ENCODE measurements at regions not wholly inside any gene's neighbourhood (a gene's known extent, or its start where the extent isn't known, plus 50 kb on each side); places are given as distances from the start of the nearest gene placed in this dataset.

DNA sequence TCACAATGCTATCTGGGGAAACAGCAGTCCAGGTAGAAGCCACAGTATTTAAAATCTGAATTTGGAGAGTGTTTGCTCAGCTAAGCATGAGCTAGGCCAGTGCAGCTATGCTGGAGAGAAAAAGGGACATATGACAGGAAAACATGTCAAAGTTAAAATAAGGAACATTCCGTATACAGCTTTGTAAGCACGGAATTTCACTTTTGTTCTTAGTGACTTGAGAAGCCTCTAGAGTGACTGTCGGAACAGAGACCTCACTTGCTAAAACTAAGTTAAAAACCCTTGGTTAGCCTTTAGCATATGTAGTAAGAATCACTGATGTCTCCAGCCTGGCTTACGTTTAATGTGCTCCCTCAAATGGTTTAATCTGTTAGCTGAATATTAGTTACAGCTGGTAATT is 661.7 kb downstream of the KCNT2 start:
- no peak for DNase-seq (ENCODE audit: low spot score)
- no peak overlapping the region for H3K27ac ChIP-seq
- TF ChIP-seq, protein P1, sequence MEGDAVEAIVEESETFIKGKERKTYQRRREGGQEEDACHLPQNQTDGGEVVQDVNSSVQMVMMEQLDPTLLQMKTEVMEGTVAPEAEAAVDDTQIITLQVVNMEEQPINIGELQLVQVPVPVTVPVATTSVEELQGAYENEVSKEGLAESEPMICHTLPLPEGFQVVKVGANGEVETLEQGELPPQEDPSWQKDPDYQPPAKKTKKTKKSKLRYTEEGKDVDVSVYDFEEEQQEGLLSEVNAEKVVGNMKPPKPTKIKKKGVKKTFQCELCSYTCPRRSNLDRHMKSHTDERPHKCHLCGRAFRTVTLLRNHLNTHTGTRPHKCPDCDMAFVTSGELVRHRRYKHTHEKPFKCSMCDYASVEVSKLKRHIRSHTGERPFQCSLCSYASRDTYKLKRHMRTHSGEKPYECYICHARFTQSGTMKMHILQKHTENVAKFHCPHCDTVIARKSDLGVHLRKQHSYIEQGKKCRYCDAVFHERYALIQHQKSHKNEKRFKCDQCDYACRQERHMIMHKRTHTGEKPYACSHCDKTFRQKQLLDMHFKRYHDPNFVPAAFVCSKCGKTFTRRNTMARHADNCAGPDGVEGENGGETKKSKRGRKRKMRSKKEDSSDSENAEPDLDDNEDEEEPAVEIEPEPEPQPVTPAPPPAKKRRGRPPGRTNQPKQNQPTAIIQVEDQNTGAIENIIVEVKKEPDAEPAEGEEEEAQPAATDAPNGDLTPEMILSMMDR (IDR thresholded peaks at IDR 0.05): no peak
- H3K4me3 ChIP-seq: no peak overlapping the region

DNA sequence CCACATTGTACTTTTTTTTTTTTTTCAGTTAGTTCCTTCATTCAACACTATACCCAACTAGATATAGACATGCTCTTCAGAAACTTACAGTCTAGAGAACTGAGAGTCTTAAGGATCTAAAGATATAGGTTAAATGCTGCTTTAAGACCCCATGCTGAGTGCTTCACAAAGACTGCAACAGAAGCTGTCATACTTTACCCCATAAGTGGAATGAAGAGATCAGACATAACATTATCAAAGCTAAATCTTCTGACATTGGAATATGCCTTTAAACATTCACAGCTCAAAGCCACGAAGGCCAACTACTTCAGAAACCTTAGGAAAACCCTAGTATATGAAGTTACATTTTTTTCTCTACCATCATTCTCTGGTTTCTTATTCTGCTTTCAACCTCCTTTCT is 666.4 kb downstream of the KCNT2 start:
- H3K4me3 ChIP-seq: no peak overlapping the region
- no peak for DNase-seq (ENCODE audit: low spot score)
- no peak overlapping the region for H3K27ac ChIP-seq
- TF ChIP-seq, protein P1 (IDR thresholded peaks at IDR 0.05): no peak

DNA sequence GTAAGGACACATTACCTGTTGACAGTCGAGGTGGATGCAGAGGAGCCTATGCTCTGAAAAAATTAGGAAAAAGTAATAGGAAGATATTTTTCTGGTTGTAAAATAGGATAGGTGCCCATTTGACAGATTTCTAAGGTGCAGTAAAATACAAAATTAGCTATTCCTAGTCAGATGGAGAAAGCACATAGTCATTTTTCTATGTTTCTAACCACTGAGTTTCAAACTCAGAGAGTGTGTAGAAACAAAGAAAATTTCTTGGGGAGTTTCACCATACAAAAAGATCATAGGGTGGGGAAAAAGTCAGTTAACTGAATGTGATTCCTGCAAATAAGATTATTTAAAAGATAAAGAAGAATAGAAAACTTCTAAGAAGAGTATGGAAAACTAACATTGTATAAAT is 666.9 kb downstream of the KCNT2 start:
- TF ChIP-seq, protein P1 (IDR thresholded peaks at IDR 0.05): no peak
- no peak for DNase-seq (ENCODE audit: low spot score)
- Histone ChIP-seq H3K27ac (no peak overlapping the region), H3K4me3 (no peak overlapping the region)

DNA sequence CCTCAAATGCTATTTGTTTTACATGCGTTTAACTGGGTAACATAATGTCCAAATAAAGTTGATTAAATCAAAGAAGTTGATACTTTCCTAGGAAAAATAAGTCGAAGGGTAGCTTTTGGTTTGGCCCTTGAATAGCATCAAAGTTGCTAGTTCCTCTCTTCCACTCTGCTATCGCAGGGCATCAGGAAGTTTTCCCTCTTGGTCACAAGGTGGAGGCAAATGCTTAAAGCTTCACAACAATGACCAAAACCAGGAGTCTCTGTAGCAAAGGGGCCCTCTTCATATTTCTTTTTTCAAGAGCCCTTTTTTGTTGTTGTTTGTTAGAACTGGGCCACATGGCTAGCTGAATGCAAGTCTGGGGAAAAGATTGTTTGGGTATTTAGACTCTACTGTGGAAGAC is 668.4 kb downstream of the KCNT2 start:
- TF ChIP-seq, protein P1 (IDR thresholded peaks at IDR 0.05): no peak
- no peak for DNase-seq (ENCODE audit: low spot score)
- Histone ChIP-seq H3K4me3 (no peak overlapping the region), H3K27ac (no peak overlapping the region)

DNA sequence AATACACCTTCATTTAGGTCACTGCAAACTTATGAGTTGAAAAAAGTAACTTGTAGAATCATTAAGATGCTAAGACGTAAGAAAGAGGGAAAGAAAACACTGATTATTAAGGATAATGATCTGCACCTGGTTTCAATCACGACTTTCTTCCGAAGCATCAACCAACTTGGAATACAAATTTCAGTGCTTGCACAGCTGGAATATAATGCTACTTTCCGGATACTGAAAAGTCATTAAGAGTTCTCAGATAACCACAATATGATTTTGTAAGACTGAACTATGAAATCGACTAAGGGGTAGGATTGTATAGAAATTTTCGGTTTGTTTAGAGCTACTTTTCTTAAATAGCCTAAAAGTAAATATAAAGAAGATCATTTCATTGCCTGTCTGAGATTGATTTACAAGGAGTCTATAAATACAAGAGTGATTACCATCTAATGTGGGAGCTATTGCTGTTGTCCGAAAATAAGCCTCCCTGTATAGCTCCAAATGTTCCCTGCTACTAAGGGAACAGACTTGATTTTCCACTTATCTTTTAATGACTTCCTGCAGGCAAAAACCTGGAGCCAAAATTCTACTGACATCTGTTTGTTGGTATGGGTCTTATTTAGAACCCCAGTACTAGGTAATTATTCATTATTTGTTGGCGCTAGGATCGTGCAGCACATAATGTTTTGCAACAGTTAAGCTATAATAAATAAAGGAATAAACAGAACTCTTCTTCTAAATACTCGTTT is 673.3 kb downstream of the KCNT2 start:
- no peak for DNase-seq (ENCODE audit: low spot score)
- no peak overlapping the region for H3K27ac ChIP-seq

DNA sequence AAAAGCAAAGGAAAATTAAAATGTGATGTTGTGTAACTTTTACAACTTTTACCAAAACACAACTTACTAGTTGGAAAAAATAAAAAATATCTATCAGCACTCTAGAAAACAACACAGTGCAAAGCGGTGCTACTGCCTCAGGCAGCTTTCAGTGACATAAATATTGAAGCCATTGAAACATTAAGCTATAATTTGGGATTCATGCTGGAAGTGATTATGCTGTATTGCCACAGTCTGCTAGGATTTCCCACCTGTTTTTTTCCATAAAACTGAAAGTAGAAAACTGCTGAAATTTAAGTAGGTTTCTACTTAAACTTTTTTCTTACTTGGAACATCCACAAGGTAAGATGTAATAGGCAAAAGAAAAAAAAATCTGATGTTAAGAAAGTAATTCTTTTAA is 674.4 kb downstream of the KCNT2 start:
- H3K4me3 ChIP-seq: no peak overlapping the region
- TF ChIP-seq, protein P1 (IDR thresholded peaks at IDR 0.05): no peak
- no peak for DNase-seq (ENCODE audit: low spot score)
- no peak overlapping the region for H3K27ac ChIP-seq

More for the DNA sequence above, 673.3 kb downstream of the KCNT2 start:
- TF ChIP-seq, protein P1 (IDR thresholded peaks at IDR 0.05): no peak
- H3K4me3 ChIP-seq: no peak overlapping the region

DNA sequence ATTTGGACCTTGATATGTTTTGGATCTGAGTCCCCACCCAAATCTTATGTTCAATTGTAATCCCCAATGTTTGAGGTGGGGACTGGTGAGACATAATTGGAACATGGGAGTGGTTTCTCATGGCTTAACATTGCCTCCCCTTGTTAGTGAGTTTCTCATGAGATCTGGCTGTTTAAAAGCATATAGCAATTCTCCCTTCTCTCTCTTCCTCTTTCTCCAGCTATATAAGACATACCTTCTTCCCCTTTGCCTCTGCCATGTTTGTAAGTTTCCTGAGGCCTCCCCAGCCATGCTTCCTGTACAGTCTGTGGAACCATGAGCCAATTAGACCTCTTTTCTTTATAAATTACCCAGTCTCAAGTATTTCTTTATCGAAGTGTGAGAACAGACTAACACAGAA is 692.4 kb downstream of the KCNT2 start:
- no peak for DNase-seq (ENCODE audit: low spot score)
- TF ChIP-seq, protein P1 (IDR thresholded peaks at IDR 0.05): no peak
- no peak overlapping the region for H3K27ac ChIP-seq
- H3K4me3 ChIP-seq: no peak overlapping the region
